GM21367 (cell line): ENCODE measurements at regions not wholly inside any gene's neighbourhood (a gene's known extent, or its start where the extent isn't known, plus 50 kb on each side); places are given as distances from the start of the nearest gene placed in this dataset.

Source experiments
- ATAC-seq: cut with Tn5 transposase; IDR thresholded peaks from one replicate; pipeline ENCODE4 v1.9.1; 2021; ENCODE audit not compliant: unreplicated experiment

GRCh38 chr7:41878309-41879295 is 175.7 kb upstream of the INHBA start:
- no peak for ATAC-seq

- no peak for ATAC-seq
Measured at GRCh38 chr7:41877118-41877517, 174.2 kb upstream of the INHBA start.

- ATAC-seq, result no peak
Measured at GRCh38 chr7:41875513-41875912, 172.6 kb upstream of the INHBA start.

- ATAC-seq, result no peak
Measured at GRCh38 chr7:41874201-41874785, 171.4 kb upstream of the INHBA start.

GRCh38 chr7:41873741-41874140 is 170.9 kb upstream of the INHBA start:
- no peak for ATAC-seq

GRCh38 chr7:41872966-41873365 is 170.1 kb upstream of the INHBA start:
- ATAC-seq, result no peak

GRCh38 chr7:41870461-41871138 is 167.7 kb upstream of the INHBA start:
- ATAC-seq, result peak; percentile 60

DNA sequence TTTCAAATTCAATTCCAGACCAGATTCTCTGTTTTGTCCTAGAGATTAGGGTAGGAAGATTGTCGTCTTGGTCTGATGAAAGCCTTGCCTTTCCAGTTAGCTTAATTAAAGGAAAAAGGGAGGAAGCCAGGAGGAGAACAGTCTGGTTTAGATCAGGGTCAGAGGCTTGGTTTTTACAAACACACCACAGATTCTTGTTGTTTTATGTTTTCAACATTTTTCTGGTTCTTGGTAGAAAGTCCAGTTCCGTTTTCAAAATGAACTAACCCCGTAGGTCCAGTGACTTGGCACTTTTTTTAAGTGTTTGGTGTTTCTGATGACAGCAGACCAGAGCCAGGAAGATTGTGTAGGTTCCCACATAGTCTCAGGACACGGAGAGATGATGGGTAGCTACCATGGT is 167.1 kb upstream of the INHBA start:
- ATAC-seq, result peak; percentile 38

GRCh38 chr7:41869596-41869995 is 166.7 kb upstream of the INHBA start:
- no peak for ATAC-seq

- ATAC-seq, result no peak
Measured at GRCh38 chr7:41869091-41869490, 166.2 kb upstream of the INHBA start.

DNA sequence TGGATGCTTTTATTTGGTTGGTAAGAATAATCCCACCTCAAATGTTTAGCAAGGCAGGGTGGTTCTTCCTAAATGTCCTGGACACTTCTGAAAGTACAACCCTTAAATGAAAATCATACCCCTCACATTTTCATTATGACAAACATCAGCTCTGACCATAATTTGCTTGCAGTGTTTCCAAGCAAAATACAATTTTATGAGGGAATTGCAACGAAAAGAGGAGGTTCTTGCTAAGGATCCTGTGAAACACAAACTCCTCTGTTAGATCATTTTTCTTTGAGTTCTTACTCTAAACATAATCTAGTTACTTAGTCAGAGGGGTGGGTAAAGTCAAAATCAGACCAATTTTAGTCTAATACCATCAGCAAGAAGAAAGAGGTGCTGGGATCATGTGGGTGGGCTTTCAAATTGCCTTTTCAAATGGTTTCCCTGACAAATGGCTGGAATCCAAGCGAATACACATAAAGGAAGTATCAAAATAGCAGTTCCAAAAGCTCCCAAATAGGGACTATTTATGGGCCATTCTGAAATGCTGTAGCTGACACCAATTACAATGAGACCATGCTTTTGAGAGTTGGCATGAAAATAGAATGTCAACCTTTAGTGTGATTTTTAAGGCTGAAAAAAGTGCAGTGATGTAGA is 164.9 kb upstream of the INHBA start:
- ATAC-seq, result no peak

GRCh38 chr7:41862261-41862660 is 159.4 kb upstream of the INHBA start:
- no peak for ATAC-seq

- no peak for ATAC-seq
Measured at GRCh38 chr7:41861642-41862041, 158.8 kb upstream of the INHBA start.

DNA sequence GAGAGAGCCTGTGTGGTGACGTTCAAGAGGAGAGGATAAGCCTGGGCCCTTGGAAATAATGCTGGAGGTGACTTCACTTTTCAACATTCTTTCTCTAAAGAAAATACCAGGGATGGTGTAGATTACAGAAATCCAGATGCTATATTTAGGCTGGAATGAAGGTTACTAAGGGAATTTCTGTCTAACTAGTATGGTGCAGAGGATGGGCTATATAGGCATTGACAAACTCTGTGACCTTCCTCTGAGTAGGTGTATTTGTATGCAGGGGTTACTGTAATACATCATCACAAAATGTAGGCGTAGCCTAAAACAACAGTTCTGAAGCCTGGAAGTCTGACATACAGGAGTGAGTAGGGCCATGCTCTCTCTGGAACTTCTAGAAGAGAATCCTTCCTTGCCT is 155.3 kb upstream of the INHBA start:
- ATAC-seq, result no peak

GRCh38 chr7:41855798-41856197 is 152.9 kb upstream of the INHBA start:
- no peak for ATAC-seq

DNA sequence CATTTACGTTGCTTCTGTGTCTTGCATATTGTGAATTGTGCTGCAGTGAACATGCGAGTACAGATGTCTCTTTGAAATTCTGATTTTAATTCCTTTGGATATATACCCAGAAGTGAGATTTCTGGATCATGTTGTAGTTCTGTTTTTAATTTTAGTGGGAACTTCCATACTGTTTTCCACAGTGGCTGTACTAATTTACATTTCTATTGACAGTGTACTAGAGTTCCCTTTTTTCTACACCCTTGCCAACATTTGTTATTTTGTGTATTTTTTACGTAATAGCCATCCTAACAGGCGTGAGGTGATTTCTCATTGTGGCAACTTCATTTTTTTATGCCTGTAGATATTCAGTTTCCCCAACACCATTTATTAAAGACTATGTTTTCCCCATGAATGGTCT is 144.7 kb upstream of the INHBA start:
- ATAC-seq, result no peak

DNA sequence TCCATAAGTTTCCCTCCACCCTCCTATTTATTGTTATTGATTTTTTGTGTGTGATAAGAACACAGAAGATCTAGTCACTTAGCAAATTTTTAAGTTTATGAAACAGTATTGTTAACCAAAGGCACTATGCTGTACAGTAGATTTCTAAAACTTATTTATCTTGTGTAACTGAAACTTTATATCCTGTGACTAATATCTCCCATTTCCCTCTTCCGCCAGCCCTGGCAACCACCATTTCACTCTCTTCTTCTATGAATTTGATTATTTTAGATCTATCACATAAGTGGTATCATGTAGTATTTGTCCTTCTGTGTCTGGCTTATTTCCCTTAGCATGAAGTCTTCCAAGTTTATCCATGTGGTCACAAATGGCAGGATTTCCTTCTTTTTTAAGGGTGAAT is 144.3 kb upstream of the INHBA start:
- no peak for ATAC-seq

GRCh38 chr7:41842956-41843355 is 140.1 kb upstream of the INHBA start:
- no peak for ATAC-seq

GRCh38 chr7:41837916-41838315 is 135.0 kb upstream of the INHBA start:
- ATAC-seq, result no peak

DNA sequence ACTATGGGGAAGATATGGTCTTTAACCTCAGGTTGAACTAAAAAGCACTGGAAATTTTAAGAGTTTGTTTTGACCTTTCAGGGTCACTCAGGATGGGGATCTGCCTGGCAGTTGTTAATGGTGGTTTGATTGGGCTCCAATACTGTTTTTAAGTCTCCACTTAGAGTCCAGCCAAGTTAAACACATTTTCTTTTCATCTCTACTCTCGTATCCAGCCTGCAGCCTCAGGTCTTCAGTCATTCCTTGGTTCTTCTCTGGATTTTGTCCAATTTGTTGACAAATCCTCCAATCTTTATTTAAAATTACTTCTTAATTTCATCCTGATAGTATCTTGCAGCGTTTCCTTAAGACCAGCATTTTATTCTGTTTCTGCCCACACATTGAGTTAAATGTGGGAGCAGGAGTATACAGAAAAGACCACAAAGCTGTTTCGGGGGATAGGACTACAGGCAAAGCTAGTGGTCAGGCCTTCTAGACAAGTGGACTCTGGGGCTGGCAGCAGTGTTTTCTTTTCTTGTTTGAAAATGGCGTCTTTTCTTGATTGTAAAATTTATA is 133.2 kb upstream of the INHBA start:
- ATAC-seq, result no peak
